ENCODE measurements at regions not wholly inside any gene's neighbourhood (a gene's known extent, or its start where the extent isn't known, plus 50 kb on each side); places are given as distances from the start of the nearest gene placed in this dataset.

DNA sequence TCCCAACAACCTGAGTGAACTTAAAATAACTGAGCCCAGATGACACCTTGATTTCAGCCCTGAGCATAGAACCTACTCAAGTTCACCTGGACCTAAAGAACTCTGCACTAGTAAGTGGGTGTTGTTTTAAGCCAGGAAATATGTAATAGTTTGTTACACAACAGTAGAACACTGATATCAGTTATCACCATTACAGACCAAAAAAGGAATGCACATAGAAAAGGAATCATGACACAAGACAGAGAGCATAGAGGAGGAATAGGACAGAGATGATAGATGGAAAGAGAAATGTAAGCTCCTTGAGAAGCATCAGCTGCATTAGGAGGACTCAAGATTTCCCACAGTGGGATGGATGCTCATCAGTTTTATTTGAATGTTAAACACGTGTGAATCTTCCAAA is 1096.9 kb upstream of the SEMA6A start:
- no peak for TF ChIP-seq FOXM1 (IDR thresholded peaks at IDR 0.05; ENCODE audit: borderline replicate concordance)
- TF ChIP-seq ELF4 (IDR thresholded peaks at IDR 0.05), result no peak
- no peak for TF ChIP-seq BHLHE40 (IDR thresholded peaks at IDR 0.05; ENCODE audit: borderline replicate concordance)
- TF ChIP-seq, protein P1, sequence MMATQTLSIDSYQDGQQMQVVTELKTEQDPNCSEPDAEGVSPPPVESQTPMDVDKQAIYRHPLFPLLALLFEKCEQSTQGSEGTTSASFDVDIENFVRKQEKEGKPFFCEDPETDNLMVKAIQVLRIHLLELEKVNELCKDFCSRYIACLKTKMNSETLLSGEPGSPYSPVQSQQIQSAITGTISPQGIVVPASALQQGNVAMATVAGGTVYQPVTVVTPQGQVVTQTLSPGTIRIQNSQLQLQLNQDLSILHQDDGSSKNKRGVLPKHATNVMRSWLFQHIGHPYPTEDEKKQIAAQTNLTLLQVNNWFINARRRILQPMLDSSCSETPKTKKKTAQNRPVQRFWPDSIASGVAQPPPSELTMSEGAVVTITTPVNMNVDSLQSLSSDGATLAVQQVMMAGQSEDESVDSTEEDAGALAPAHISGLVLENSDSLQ (IDR thresholded peaks at IDR 0.05), result no peak
- no peak for TF ChIP-seq SUZ12 (IDR thresholded peaks at IDR 0.05)
- TF ChIP-seq NFRKB (IDR thresholded peaks at IDR 0.05), result no peak
- no peak for TF ChIP-seq L3MBTL2 (conservative IDR thresholded peaks at IDR 0.05)

All from HEK293T (cell line).